SIG-M5 treated with dmso at 0.1 percent for 504 hours (cell line): ENCODE measurements at regions not wholly inside any gene's neighbourhood (a gene's known extent, or its start where the extent isn't known, plus 50 kb on each side); places are given as distances from the start of the nearest gene placed in this dataset.
"Not testable (repeated sequence)": the region's sequence is repeated elsewhere in the genome, so short reads cannot be mapped to it uniquely, and the experiment has no call there.

Experiments
- DNase-seq: peaks from one replicate; lab custom pipeline; 2025; ENCODE audit not compliant: unreplicated experiment; lab: John Stamatoyannopoulos, UW

GRCh38 chr20:48035961-48036731 is 250.9 kb upstream of the SULF2 start:
- no peak for DNase-seq

GRCh38 chr20:48034751-48035150 is 249.5 kb upstream of the SULF2 start:
- peak; percentile 68 for DNase-seq

DNA sequence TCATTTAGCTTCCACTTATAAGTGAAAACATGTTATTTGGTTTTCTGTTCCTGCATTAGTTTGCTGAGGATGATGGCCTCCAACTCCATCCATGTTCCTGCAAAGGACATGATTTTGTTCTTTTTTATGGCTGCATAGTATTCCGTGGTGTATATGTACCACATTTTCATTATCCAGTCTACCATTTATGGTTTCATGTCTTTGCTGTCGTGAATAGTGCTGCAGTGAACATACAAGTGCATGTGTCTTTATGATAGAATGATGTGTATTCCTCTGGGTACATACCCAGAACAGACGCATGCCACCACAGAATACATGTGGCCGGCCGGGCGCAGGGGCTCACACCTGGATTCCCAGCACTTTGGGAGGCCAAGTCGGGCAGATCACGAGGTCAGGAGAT is 247.7 kb upstream of the SULF2 start:
- DNase-seq = not testable (repeated sequence)

GRCh38 chr20:48031122-48031521 is 245.8 kb upstream of the SULF2 start:
- DNase-seq = no peak

DNA sequence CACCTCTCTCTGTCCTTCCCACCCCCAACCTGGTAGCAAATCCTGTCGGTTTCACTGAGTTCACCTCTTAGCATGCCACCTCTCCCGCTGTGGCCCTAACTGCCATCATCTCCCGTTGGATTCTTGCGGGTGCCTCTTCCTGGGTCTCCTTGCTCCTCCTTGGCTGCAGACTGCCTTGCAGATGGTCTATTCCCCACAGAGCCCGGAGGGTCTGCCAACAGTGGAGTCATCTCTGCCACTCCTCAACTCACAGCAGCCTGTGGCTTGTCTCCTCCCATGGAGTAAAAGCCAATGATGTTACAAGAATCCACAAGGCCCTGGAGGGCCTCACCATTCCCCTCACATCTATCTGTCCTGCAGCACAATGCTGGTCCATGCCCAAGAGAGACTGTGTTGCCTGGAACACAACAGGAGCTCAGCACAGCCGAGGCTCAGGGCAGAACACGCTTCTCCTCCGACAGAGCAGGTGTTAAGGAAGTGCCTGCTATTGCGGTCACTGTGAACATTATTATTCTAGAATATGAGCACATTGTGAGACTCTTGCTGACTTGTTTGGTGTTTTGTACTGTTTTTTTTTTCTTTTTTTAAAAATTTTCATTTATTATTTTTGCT is 241.8 kb upstream of the SULF2 start:
- no peak for DNase-seq

GRCh38 chr20:48025661-48026060 is 240.4 kb upstream of the SULF2 start:
- DNase-seq = no peak

- no peak for DNase-seq
Measured at GRCh38 chr20:48025051-48025515, 239.8 kb upstream of the SULF2 start.

- no peak for DNase-seq
Measured at GRCh38 chr20:48024539-48024938, 239.3 kb upstream of the SULF2 start.

DNA sequence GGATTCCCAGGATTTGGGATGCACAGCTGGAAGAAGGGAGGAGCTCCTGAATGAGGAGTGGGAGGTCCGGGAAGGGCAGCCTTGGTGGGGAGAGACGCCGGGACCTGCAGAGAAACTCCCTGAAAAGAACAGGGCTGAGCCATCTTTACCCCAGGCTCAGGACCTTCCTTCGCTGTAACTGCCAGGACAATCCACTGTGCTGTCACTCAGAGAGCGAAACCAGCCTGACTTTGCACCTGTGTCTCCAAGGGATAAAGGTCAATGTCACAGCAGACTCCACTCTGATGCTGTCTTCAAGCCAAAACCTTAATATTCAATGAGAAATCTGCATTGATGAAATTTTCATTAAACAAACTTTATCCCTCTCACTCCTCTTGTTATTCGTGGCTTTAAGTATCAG is 235.4 kb upstream of the SULF2 start:
- DNase-seq = not testable (repeated sequence)

GRCh38 chr20:48019940-48020339 is 234.7 kb upstream of the SULF2 start:
- no peak for DNase-seq

DNA sequence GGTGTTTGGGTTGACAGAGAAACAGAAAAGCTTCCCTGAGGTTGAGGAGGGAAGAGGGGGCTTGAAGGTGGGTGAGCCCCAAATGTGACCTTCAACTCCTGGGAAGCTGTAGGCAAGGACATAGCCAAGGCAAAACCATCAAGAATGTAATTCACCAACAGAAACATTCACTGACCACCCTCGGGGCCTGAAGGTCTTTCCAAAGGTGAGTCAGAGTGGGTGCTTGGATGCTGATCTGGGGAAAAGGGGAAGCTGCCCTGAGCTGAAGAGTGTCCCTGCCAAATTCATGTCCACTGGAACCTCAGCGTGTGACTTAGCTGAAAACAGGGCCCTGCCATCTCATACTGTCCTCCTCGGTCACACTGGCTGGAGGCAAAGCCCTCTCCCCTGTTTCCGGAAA is 234.2 kb upstream of the SULF2 start:
- DNase-seq = no peak

GRCh38 chr20:48018851-48019250 is 233.6 kb upstream of the SULF2 start:
- not testable (repeated sequence) for DNase-seq

DNA sequence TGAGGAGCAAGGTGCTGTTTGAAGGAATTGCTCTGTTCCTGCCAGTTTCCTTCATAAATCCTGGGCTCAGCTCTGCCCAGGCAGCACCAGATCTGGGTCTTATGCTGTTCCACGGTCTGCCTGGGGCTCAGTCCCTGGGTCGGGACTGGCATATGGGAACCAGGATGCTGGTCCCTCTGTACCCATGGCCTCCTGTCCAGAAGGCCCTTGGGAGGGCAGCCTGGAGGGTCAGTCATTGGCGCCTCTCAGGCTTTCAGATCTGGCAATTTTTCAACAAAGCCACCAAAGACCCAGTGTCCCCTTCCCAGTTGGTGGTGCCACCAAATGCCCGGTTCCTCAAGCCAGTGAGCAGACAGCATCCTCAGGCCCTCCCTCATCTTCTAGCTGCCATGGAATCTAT is 232.7 kb upstream of the SULF2 start:
- DNase-seq = no peak

- no peak for DNase-seq
Measured at GRCh38 chr20:48017509-48017908, 232.2 kb upstream of the SULF2 start.

GRCh38 chr20:48015943-48016723 is 230.9 kb upstream of the SULF2 start:
- DNase-seq = no peak

- DNase-seq = no peak
Measured at GRCh38 chr20:48015141-48015910, 230.0 kb upstream of the SULF2 start.

DNA sequence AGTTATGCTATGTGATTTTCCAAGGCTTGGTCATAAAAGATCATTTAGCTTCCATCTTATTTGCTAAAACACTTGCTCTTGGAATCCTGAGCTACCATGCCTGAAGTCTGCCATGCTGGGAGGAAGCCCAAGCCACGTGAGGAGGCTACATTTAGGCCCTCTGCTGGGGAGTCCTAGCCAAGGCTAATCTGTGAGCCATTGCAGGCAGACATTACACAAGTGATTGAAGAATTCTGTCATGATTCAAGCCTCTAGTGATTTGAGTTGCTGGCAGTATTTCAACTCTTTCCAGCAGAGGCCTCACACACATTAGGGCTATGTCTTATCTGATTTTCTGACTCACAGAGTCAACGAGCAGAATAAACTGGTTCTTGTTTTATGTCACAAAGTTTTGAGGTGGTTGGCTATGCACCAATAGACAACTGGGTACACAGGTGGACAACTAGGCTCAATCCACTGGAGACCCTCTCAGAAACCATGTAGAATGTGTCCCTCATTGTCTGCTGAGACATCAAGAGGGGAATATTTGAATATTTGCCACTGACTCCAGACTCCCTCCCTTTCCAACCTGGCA is 227.2 kb upstream of the SULF2 start:
- peak; percentile 99 for DNase-seq

DNA sequence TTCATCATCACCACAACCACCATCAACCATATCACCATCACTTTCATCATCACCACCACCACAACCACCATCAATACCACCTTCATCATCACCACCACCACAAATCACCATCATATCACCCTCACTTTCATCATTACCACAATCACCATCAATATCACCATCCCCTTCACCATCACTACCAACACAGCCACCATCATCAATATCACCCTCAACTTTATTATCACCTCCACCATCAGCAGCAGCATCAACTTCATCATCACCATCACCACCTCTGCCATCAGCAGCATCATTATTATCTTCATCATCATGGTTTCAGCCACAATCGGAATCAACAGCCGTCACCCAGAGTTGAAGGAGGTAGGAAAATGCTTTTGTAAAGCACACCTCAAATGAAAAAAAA is 225.7 kb upstream of the SULF2 start:
- no peak for DNase-seq

- DNase-seq = no peak
Measured at GRCh38 chr20:48010623-48011022, 225.3 kb upstream of the SULF2 start.

DNA sequence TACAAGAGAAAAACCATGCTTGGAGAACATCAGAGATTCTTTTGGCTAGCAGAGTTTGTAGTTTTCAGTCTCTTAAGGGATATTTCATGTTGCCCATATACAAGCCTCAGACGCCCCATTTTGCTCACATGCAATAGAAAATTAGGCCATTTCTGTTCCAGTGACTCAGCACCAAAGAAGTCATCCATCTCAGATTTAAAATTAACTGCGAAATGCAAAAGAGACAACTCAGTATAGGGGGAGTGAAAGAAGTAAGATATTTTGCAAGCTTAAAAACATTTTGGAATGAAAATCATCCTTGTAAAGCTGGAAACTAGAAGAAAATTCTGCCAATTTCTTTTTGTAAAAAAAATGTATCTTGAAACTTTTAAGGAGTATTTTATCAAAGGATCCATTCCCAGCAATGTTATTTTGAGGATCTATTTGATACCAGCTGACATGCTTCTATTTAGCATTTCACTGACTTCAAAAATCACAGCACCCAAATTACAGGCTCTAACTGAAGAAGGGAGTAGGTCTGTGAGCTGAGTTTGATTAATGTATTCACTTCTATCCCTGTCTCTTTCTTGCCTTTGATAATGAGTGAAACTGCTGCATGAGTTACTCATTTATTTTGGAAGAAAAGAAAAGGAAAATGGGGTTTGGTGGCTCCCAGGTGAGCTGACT is 223.7 kb upstream of the SULF2 start:
- no peak for DNase-seq
